ENCODE measurements at regions not wholly inside any gene's neighbourhood (a gene's known extent, or its start where the extent isn't known, plus 50 kb on each side); places are given as distances from the start of the nearest gene placed in this dataset.

DNA sequence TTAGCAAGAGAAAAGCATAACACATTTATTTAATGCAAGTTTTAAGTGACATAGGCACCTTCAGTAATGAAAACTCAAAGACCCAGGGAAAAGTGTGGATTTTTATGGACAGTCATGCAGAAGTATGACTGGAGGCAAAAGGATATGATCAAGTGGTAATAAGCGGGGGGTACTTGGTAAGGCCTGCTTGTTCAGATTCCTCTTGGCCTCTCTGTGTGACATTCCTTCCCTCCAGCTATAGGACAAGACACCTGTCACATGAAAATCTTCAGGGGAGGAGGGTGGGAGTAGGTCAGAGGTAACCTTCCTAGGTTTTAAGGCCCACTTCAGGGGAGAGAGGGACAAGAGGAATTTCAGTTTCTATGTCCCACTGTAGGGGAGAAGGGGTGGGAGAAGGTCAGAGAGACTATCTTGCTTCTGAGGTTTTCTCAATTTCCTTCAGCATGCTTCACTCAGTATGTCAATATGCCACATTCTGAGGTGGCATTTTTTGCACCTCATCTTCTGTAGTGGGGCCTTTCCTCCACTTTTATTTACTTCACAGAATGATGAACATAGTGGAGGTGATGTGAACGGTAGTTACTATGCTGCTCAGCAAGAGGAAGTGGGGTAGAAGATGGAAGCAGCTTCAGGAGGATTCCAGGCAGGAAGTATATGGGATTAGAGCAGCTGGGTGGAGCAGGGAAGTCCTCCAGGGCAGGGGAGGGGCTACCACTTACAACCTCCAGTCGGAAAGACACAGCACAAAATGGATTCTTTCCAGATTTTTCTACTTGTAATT is 73.2 kb upstream of the RFC3 start:
- Histone ChIP-seq H3K79me2 (ENCODE audit: insufficient read depth, low read length) (no peaks in the 10 kb centered on the region), H4K20me1 (ENCODE audit: insufficient read depth, low read length) (no peaks in the 10 kb centered on the region), H3K4me3 (ENCODE audit: insufficient read depth, low read depth, low read length) (no peak overlapping the region), H3K4me2 (ENCODE audit: low read length) (no peak overlapping the region), H3K9me3 (ENCODE audit: insufficient read depth, low read depth, low read length) (peaks cover 7% of the 10 kb centered on the region), H3K27me3 (ENCODE audit: insufficient read depth, low read length) (no peaks in the 10 kb centered on the region), H3K9ac (ENCODE audit: low read length) (no peak overlapping the region), H3K36me3 (ENCODE audit: insufficient read depth, low read length) (no peaks in the 10 kb centered on the region), H3K4me1 (ENCODE audit: insufficient read depth, low read length) (peaks cover 5% of the 10 kb centered on the region), H2AFZ (ENCODE audit: low read depth, low read length) (no peak overlapping the region), H3K27ac (ENCODE audit: low read depth, low read length) (no peak overlapping the region)
- DNase-seq (ENCODE audit: low read depth), result peak; percentile 17
- peaks cover 4% of the 10 kb centered on the region for H3K9me3 Mint-ChIP-seq (ENCODE audit: unreplicated experiment)
- TF ChIP-seq, protein P1, sequence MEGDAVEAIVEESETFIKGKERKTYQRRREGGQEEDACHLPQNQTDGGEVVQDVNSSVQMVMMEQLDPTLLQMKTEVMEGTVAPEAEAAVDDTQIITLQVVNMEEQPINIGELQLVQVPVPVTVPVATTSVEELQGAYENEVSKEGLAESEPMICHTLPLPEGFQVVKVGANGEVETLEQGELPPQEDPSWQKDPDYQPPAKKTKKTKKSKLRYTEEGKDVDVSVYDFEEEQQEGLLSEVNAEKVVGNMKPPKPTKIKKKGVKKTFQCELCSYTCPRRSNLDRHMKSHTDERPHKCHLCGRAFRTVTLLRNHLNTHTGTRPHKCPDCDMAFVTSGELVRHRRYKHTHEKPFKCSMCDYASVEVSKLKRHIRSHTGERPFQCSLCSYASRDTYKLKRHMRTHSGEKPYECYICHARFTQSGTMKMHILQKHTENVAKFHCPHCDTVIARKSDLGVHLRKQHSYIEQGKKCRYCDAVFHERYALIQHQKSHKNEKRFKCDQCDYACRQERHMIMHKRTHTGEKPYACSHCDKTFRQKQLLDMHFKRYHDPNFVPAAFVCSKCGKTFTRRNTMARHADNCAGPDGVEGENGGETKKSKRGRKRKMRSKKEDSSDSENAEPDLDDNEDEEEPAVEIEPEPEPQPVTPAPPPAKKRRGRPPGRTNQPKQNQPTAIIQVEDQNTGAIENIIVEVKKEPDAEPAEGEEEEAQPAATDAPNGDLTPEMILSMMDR (IDR thresholded peaks at IDR 0.05; ENCODE audit: insufficient read depth, low read depth, low read length), result no peak
- no peak for TF ChIP-seq EZH2 (IDR thresholded peaks at IDR 0.05; ENCODE audit: insufficient read depth, low read length)
- FAIRE-seq, result no peak
- H3K36me3 Mint-ChIP-seq (ENCODE audit: low read depth, unreplicated experiment), result no peaks in the 10 kb centered on the region
- no peaks in the 10 kb centered on the region for H3K4me1 Mint-ChIP-seq (ENCODE audit: low read depth, unreplicated experiment)
- H3K27me3 Mint-ChIP-seq (ENCODE audit: low read depth, unreplicated experiment), result no peaks in the 10 kb centered on the region
- no peak overlapping the region for H3K4me3 Mint-ChIP-seq (ENCODE audit: unreplicated experiment)
- no peak overlapping the region for H3K27ac Mint-ChIP-seq (ENCODE audit: unreplicated experiment)

DNA sequence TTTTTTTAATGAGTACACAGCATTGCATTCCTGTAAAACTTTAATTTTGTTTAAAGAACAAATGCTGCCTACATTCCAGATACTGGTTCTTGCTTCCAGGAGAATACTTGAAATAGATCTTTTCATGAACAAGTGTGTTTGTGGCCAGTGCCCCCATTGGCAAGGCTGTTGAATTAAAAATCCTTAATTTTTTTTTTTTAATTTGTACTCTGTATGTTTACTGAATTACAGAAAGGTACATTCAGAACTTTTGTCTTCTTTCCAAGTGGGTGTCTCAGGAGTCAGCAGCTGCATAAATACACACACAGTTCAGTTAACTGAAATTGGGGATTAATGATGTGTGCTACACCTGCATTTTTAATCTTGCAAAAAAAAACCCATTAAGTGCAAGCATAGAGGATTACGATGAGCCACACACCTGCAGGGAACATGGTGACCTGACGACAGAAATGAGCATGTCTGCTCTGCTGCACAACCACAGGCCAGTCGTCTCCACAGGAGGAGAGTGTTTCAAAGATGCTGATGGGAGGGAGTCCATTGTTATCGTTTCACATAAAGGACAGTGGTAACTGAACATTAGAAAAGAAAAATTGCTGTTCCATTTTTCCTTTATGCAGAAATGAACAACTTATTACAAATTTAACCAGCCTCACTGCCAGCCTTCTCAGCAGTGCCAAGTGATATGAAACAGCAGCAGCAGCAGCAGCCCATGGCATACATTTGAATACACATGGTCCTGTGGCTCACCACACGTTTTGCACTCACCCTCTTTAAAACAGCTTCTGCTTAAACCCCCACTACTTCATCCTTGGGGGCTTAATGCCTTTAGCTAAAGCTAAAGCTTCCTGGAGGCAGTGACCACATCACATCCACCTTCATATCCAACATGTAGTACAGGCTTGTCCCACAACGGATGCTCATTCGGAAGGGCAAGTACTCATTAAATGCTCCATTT is 72.3 kb upstream of the RFC3 start:
- Mint-ChIP-seq H3K4me1 (ENCODE audit: low read depth, unreplicated experiment) (no peaks in the 10 kb centered on the region), H3K27me3 (ENCODE audit: low read depth, unreplicated experiment) (no peaks in the 10 kb centered on the region), H3K27ac (ENCODE audit: unreplicated experiment) (no peak overlapping the region), H3K36me3 (ENCODE audit: low read depth, unreplicated experiment) (no peaks in the 10 kb centered on the region), H3K4me3 (ENCODE audit: unreplicated experiment) (no peak overlapping the region), H3K9me3 (ENCODE audit: unreplicated experiment) (peaks cover 4% of the 10 kb centered on the region)
- H3K79me2 ChIP-seq (ENCODE audit: insufficient read depth, low read length), result no peaks in the 10 kb centered on the region
- no peak overlapping the region for H3K9ac ChIP-seq (ENCODE audit: low read length)
- H3K36me3 ChIP-seq (ENCODE audit: insufficient read depth, low read length), result no peaks in the 10 kb centered on the region
- DNase-seq (ENCODE audit: low read depth), result no peak
- H3K4me3 ChIP-seq (ENCODE audit: insufficient read depth, low read depth, low read length), result no peak overlapping the region
- H4K20me1 ChIP-seq (ENCODE audit: insufficient read depth, low read length), result no peaks in the 10 kb centered on the region
- no peak for FAIRE-seq
- H3K27ac ChIP-seq (ENCODE audit: low read depth, low read length), result no peak overlapping the region
- TF ChIP-seq EZH2 (IDR thresholded peaks at IDR 0.05; ENCODE audit: insufficient read depth, low read length), result no peak
- TF ChIP-seq, protein P1 (IDR thresholded peaks at IDR 0.05; ENCODE audit: insufficient read depth, low read depth, low read length), result no peak
- peaks cover 7% of the 10 kb centered on the region for H3K9me3 ChIP-seq (ENCODE audit: insufficient read depth, low read depth, low read length)
- no peak overlapping the region for H3K4me2 ChIP-seq (ENCODE audit: low read length)
- H3K27me3 ChIP-seq (ENCODE audit: insufficient read depth, low read length), result no peaks in the 10 kb centered on the region
- no peaks in the 10 kb centered on the region for H3K4me1 ChIP-seq (ENCODE audit: insufficient read depth, low read length)
- H2AFZ ChIP-seq (ENCODE audit: low read depth, low read length), result no peak overlapping the region
